B cell (primary cell): ENCODE measurements at regions not wholly inside any gene's neighbourhood (a gene's known extent, or its start where the extent isn't known, plus 50 kb on each side); places are given as distances from the start of the nearest gene placed in this dataset.

Experiments
- ATAC-seq: fragments of 200-7000 bp; cut with Tn5 transposase; one replicate; pipeline ENCODE4 v1.10.0; 2021; ENCODE audit warnings: low read depth, mild to moderate bottlenecking, moderate number of reproducible peaks, moderate library complexity
- CTCF ChIA-PET: fragments of 350-600 bp; sonication (Branson Sonifier 250); formaldehyde crosslinking; loops from one replicate; lab custom pipeline; 2021; ENCODE audit warnings: antibody characterized with exemption, inconsistent platforms; lab: Charles Lee
- POLR2A ChIA-PET: fragments of 350-600 bp; sonication (Branson Sonifier 250); formaldehyde crosslinking; loops from one replicate; lab custom pipeline; 2021; ENCODE audit warnings: antibody characterized with exemption; lab: Charles Lee
- DNase-seq: peaks from one replicate; pipeline ENCODE4 v3.0.0; 2013
- H2AFZ ChIP-seq: 2 replicates; pipeline ENCODE4 v1.6.1; 2012; ENCODE audit warnings: mild to moderate bottlenecking, low read depth, low read length; ENCODE audit not compliant: insufficient read depth, poor library complexity, severe bottlenecking
- H3K27ac ChIP-seq, 2 donors: 1 replicate in 1 of 2; 2 replicates in 1 of 2; pipeline ENCODE4 v1.5.1; 2012 to 2013; ENCODE audit warnings: low read length in 2 of 2, mild to moderate bottlenecking in 2 of 2, moderate library complexity in 1 of 2
- H3K27me3 ChIP-seq, 4 experiments: fragments of 200-600 bp in 1 of 4; sonication (generic) in 1 of 4; replicated peaks in 1 of 4; 1 replicate in 2 of 4; 2 replicates in 2 of 4; pipeline versions ENCODE4 v1.6.1 to v1.7.0; 2013 to 2016; ENCODE audit warnings: low read length in 3 of 4, mild to moderate bottlenecking in 2 of 4, mixed read lengths in 1 of 4, moderate library complexity in 1 of 4; ENCODE audit not compliant: insufficient read depth in 4 of 4, control insufficient read depth in 3 of 4; ENCODE audit errors: control extremely low read depth in 1 of 4
- H3K36me3 ChIP-seq, 2 experiments: replicated peaks in 1 of 2; 1 replicate in 1 of 2; 2 replicates in 1 of 2; pipeline versions ENCODE4 v1.6.1 to v1.7.1; 2013; ENCODE audit warnings: low read length in 1 of 2; ENCODE audit not compliant: insufficient read depth in 2 of 2, control insufficient read depth in 1 of 2; ENCODE audit errors: control extremely low read depth in 1 of 2, extremely low read depth in 1 of 2
- H3K4me1 ChIP-seq, 2 donors: fragments of 200-600 bp in 1 of 2; sonication (generic) in 1 of 2; 1 replicate in 1 of 2; 2 replicates in 1 of 2; pipeline versions ENCODE4 v1.5.1 to v1.6.1; 2013 to 2017; ENCODE audit warnings: low read length in 2 of 2; ENCODE audit not compliant: control insufficient read depth in 2 of 2, insufficient read depth in 2 of 2
- H3K4me2 ChIP-seq: replicated peaks from 2 replicates; pipeline ENCODE3; 2012; ENCODE audit warnings: mild to moderate bottlenecking, low read depth, low read length; ENCODE audit not compliant: poor library complexity, severe bottlenecking
- H3K4me3 ChIP-seq, 5 experiments: fragments of 200-600 bp in 1 of 5; sonication (generic) in 1 of 5; 1 replicate in 3 of 5; 2 replicates in 2 of 5; pipeline versions ENCODE4 v1.5.1 to v1.7.0; 2011 to 2016; ENCODE audit warnings: low read length in 4 of 5, mild to moderate bottlenecking in 4 of 5, low read depth in 2 of 5, control low read depth in 1 of 5, moderate library complexity in 1 of 5; ENCODE audit not compliant: insufficient read depth in 1 of 5; ENCODE audit errors: control extremely low read depth in 1 of 5, extremely low read depth in 1 of 5
- H3K79me2 ChIP-seq: fragments of 200-600 bp; sonication (generic); one replicate; pipeline ENCODE4 v1.6.0; 2016; ENCODE audit warnings: low read length; ENCODE audit not compliant: control insufficient read depth, insufficient read depth
- H3K9ac ChIP-seq: fragments of 200-600 bp; sonication (generic); 2 replicates; pipeline ENCODE4 v1.6.1; 2017; ENCODE audit warnings: mild to moderate bottlenecking, low read length, moderate library complexity
- H3K9me3 ChIP-seq, 3 donors: one replicate each; pipeline versions ENCODE4 v1.6.1 to v1.7.1; 2013; ENCODE audit warnings: low read length in 2 of 3; ENCODE audit not compliant: control insufficient read depth in 2 of 3, insufficient read depth in 1 of 3; ENCODE audit errors: control extremely low read depth in 1 of 3
- H4K20me1 ChIP-seq: 2 replicates; pipeline ENCODE4 v1.6.0; 2012; ENCODE audit warnings: mild to moderate bottlenecking, low read length; ENCODE audit not compliant: insufficient read depth, control insufficient read depth, poor library complexity, severe bottlenecking
- H3K27ac Mint-ChIP-seq: one replicate; pipeline ENCODE4 v1.8.0; 2021; ENCODE audit warnings: mixed read lengths
- H3K27me3 Mint-ChIP-seq: one replicate; pipeline ENCODE4 v1.8.0; 2021; ENCODE audit warnings: mixed read lengths
- H3K4me1 Mint-ChIP-seq: one replicate; pipeline ENCODE4 v1.8.0; 2021; ENCODE audit warnings: mixed read lengths
- H3K4me3 Mint-ChIP-seq: one replicate; pipeline ENCODE4 v1.8.0; 2021; ENCODE audit warnings: mixed read lengths
- H3K9me3 Mint-ChIP-seq: one replicate; pipeline ENCODE4 v1.8.0; 2022; ENCODE audit warnings: mixed read lengths; ENCODE audit not compliant: insufficient read depth
- EZH2 ChIP-seq: IDR thresholded peaks from 2 replicates; pipeline ENCODE4 v1.6.1; 2012; ENCODE audit warnings: borderline replicate concordance, low read depth, mild to moderate bottlenecking, moderate library complexity, low read length; ENCODE audit not compliant: insufficient read depth, poor library complexity, severe bottlenecking
- WGBS: methylation state at CpG from one replicate; pipeline ENCODE4 v1.1.5; 2013; ENCODE audit warnings: missing lambda C conversion rate; ENCODE audit not compliant: insufficient coverage; 5-methylcytosine and 5-hydroxymethylcytosine counted together
- intact Hi-C: fragments of 100-400 bp; cut with micrococcal nuclease; formaldehyde crosslinking; loops from one replicate; pipeline ENCODE4 v1.10.0; 2022
- TF ChIP-seq, protein P1 (sequence below): fragments of 200-600 bp; IDR thresholded peaks from one replicate; pipeline ENCODE4 v1.8.0; 2022; ENCODE audit warnings: antibody characterized with exemption, mild to moderate bottlenecking

DNA sequence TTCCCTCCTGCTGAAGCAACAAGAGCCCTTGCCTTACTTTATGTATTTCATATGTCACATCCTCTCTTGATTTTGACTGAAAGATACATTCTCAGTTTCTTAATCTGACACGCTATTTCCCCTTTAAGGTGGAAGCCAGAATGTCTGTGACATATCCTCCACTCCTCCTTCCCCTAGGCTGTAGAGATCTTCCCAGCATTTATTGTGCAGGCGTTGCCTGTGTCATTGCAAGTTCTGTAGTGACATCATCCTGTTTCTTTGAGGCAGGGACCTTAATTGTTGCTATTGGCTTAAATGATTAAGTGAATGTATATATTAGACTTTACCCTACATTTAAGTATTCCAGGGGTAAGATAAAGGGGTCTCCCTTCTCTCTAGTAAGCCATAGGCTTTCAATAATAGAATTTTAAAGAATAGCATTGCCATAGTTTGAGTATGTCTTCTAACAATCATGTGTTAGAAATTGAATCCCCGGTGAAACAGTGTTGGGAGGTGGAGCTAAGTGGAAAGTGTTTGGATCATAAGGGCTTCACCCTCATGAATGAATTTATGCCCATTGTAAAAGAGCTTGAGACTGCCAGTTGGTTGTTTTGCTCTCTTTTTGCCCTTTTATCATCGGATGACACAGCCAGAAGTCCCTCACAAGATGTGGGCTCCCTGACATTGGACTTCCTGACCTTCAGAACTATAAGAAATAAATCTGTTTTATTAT, 189.5 kb upstream of the CDC14C start:
- no peak overlapping the region for H3K4me2 ChIP-seq
- no peaks in the 10 kb centered on the region for H3K4me1 Mint-ChIP-seq
- no peak overlapping the region for H3K4me3 ChIP-seq
- no peak for TF ChIP-seq EZH2
- TF ChIP-seq, protein P1, sequence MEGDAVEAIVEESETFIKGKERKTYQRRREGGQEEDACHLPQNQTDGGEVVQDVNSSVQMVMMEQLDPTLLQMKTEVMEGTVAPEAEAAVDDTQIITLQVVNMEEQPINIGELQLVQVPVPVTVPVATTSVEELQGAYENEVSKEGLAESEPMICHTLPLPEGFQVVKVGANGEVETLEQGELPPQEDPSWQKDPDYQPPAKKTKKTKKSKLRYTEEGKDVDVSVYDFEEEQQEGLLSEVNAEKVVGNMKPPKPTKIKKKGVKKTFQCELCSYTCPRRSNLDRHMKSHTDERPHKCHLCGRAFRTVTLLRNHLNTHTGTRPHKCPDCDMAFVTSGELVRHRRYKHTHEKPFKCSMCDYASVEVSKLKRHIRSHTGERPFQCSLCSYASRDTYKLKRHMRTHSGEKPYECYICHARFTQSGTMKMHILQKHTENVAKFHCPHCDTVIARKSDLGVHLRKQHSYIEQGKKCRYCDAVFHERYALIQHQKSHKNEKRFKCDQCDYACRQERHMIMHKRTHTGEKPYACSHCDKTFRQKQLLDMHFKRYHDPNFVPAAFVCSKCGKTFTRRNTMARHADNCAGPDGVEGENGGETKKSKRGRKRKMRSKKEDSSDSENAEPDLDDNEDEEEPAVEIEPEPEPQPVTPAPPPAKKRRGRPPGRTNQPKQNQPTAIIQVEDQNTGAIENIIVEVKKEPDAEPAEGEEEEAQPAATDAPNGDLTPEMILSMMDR, result no peak
- POLR2A ChIA-PET, result no interaction called here
- H3K9me3 ChIP-seq, result peaks cover 0 to 8% (median 7%) of the 10 kb centered on the region in 3 donors
- intact Hi-C loops, result no loop called here
- no peak overlapping the region for H3K27ac ChIP-seq
- H3K9ac ChIP-seq, result no peak overlapping the region
- WGBS, result 66% methylated on average over 3 of the region's 4 CpGs
- no peaks in the 10 kb centered on the region for H3K79me2 ChIP-seq
- DNase-seq (no peak), ATAC-seq (no peak)
- no peak overlapping the region for H2AFZ ChIP-seq
- H3K27ac Mint-ChIP-seq, result no peak overlapping the region
- CTCF ChIA-PET, result no interaction called here
- no peak overlapping the region for H3K4me3 Mint-ChIP-seq
- H3K27me3 ChIP-seq, result no peaks in the 10 kb centered on the region
- no peaks in the 10 kb centered on the region for H4K20me1 ChIP-seq
- no peaks in the 10 kb centered on the region for H3K36me3 ChIP-seq
- H3K9me3 Mint-ChIP-seq, result peaks cover 6% of the 10 kb centered on the region
- no peaks in the 10 kb centered on the region for H3K27me3 Mint-ChIP-seq
- H3K4me1 ChIP-seq, result no peaks in the 10 kb centered on the region

DNA sequence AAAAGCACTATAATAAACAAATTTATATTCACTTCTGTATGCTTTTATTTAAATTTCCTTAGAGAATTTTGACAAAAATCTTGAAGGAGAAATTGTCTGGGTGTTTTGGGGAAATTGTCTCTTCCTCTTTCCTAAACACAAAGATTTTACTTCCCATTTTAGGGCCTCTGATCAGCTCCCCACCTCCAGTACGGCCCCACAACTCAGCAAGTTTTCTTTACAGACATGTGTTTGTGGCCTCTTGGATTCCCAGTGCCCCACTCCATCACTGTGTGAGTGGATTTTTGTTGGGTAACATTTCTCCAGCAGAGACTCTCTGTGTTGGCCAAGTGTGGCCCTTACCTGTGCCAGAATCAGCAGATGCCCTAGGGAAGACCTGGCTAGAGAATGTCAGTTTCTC, 182.8 kb upstream of the CDC14C start:
- TF ChIP-seq, protein P1, result no peak
- no peak for TF ChIP-seq EZH2
- Histone ChIP-seq H4K20me1 (no peaks in the 10 kb centered on the region), H2AFZ (no peak overlapping the region), H3K9ac (no peak overlapping the region), H3K79me2 (no peaks in the 10 kb centered on the region), H3K4me2 (no peak overlapping the region), H3K4me1 (no peaks in the 10 kb centered on the region), H3K27me3 (no peaks in the 10 kb centered on the region), H3K4me3 (no peak overlapping the region), H3K27ac (no peak overlapping the region), H3K36me3 (no peaks in the 10 kb centered on the region), H3K9me3 (peaks cover 0 to 8% (median 7%) of the 10 kb centered on the region in 3 donors)
- H3K27ac Mint-ChIP-seq, result no peak overlapping the region
- ChIA-PET POLR2A (no interaction called here), CTCF (no interaction called here)
- no peak for DNase-seq
- no peaks in the 10 kb centered on the region for H3K27me3 Mint-ChIP-seq
- no peak overlapping the region for H3K4me3 Mint-ChIP-seq
- H3K9me3 Mint-ChIP-seq, result peaks cover 6% of the 10 kb centered on the region
- ATAC-seq, result no peak
- H3K4me1 Mint-ChIP-seq, result no peaks in the 10 kb centered on the region
- intact Hi-C loops, result no loop called here
- no CpG with 5 or more reads among the region's 1 CpG for WGBS
